Natural killer cell (primary cell): ENCODE measurements at regions not wholly inside any gene's neighbourhood (a gene's known extent, or its start where the extent isn't known, plus 50 kb on each side); places are given as distances from the start of the nearest gene placed in this dataset.
A peak's percentile ranks its signal among the peaks of the same experiment; 100 is the strongest.
"Not testable (repeated sequence)": the region's sequence is repeated elsewhere in the genome, so short reads cannot be mapped to it uniquely, and the experiment has no call there.

Experiments
- ATAC-seq, 3 donors: fragments of 150-1000 bp in 2 of 3; fragments of 200-7000 bp in 1 of 3; cut with Tn5 transposase; 1 replicate in 1 of 3; 2 replicates in 2 of 3; pipeline ENCODE4 v1.10.0; 2021; ENCODE audit warnings: mild to moderate bottlenecking in 2 of 3, moderate library complexity in 2 of 3
- DNase-seq, 2 donors: peaks; one replicate each; pipeline versions ENCODE4 v3.0.0 to v3.0.0-alpha.2; 2013 to 2021; ENCODE audit warnings: mixed read lengths in 1 of 2
- H3K27ac ChIP-seq: one replicate; pipeline ENCODE4 v1.5.1; 2013; ENCODE audit warnings: mild to moderate bottlenecking, low read length
- H3K27me3 ChIP-seq: one replicate; pipeline ENCODE4 v1.6.1; 2013; ENCODE audit warnings: low read length; ENCODE audit not compliant: control insufficient read depth, insufficient read depth
- H3K36me3 ChIP-seq: one replicate; pipeline ENCODE4 v1.6.1; 2013; ENCODE audit warnings: low read length; ENCODE audit not compliant: control insufficient read depth, insufficient read depth
- H3K4me1 ChIP-seq: one replicate; pipeline ENCODE4 v1.6.1; 2013; ENCODE audit warnings: low read length; ENCODE audit not compliant: control insufficient read depth, insufficient read depth
- H3K4me3 ChIP-seq: one replicate; pipeline ENCODE4 v1.5.1; 2013; ENCODE audit warnings: low read length
- H3K9me3 ChIP-seq: one replicate; pipeline ENCODE4 v1.6.1; 2013; ENCODE audit warnings: low read length; ENCODE audit not compliant: control insufficient read depth, insufficient read depth
- H3K27ac Mint-ChIP-seq, 2 donors: one replicate each; pipeline ENCODE4 v1.8.0; 2022; ENCODE audit warnings: mild to moderate bottlenecking in 2 of 2, mixed read lengths in 2 of 2, moderate library complexity in 1 of 2
- H3K27me3 Mint-ChIP-seq, 2 donors: one replicate each; pipeline ENCODE4 v1.8.0; 2022; ENCODE audit warnings: low read depth in 2 of 2, mixed read lengths in 2 of 2
- H3K36me3 Mint-ChIP-seq: one replicate; pipeline ENCODE4 v1.8.0; 2022; ENCODE audit warnings: mixed read lengths
- H3K4me1 Mint-ChIP-seq, 2 donors: one replicate each; pipeline ENCODE4 v1.8.0; 2022; ENCODE audit warnings: mixed read lengths in 2 of 2
- H3K4me3 Mint-ChIP-seq: one replicate; pipeline ENCODE4 v1.8.0; 2022; ENCODE audit warnings: mild to moderate bottlenecking, moderate library complexity, mixed read lengths
- H3K9me3 Mint-ChIP-seq, 2 donors: one replicate each; pipeline ENCODE4 v1.8.0; 2022; ENCODE audit warnings: mixed read lengths in 2 of 2
- WGBS: methylation state at CpG from one replicate; pipeline ENCODE4 v1.1.7; 2013; ENCODE audit warnings: missing lambda C conversion rate; ENCODE audit not compliant: insufficient coverage; 5-methylcytosine and 5-hydroxymethylcytosine counted together
- intact Hi-C: fragments of 100-400 bp; cut with micrococcal nuclease; formaldehyde crosslinking; loops from one replicate; pipeline ENCODE4 v1.14.2; 2022
- TF ChIP-seq, protein P1 (sequence below): fragments of 200-600 bp; IDR thresholded peaks from one replicate; pipeline ENCODE4 v1.8.0; 2022; ENCODE audit warnings: antibody characterized with exemption

DNA sequence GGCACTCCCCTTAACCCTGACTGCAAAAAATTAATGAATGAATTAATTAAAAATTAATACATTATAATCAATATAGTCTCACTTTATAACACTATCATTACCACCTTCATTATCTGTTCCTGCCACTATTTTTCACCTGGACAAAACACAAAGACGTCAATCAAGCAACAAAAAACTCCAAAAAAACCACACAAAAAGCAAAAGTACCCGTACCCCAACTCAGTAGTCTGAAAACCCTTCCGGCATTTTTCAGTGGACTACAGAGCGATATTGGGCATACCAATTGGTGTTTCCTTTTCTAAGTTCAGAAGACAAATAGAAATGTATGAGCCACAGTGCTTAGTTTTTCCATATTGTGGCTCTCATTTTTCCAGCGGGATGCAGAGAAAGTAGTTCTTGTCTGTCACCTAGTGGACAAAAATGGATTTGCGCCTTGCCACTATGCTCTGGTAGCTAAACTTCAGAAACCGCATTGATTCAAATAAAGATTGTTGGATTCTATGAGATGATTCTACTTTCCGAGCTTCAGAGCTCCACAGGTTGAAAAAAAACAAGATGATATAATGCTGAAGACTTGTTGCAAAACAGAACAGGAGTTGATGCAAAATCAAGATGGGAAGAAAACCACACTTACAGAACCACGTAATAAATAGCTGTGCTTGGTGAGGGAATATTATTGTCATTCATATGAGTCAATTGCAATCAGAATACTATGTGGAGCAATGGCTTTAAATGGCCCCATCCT is 50.6 kb upstream of the ITGB1 start:
- Mint-ChIP-seq H3K9me3 (no peaks in the 10 kb centered on the region), H3K4me3 (peak overlapping the region; percentile 75), H3K27ac (peak overlapping the region; percentile 71 to 83), H3K4me1 (peaks cover 52% of the 10 kb centered on the region in 2 donors), H3K27me3 (no peaks in the 10 kb centered on the region), H3K36me3 (no peaks in the 10 kb centered on the region)
- H3K4me3 ChIP-seq = no peak overlapping the region
- no peak overlapping the region for H3K27ac ChIP-seq
- peak; percentile 33 to 62 (median 45) for ATAC-seq
- WGBS = 7% methylated on average over 8 of the region's 9 CpGs
- H3K9me3 ChIP-seq = no peaks in the 10 kb centered on the region
- H3K36me3 ChIP-seq = no peaks in the 10 kb centered on the region
- no peaks in the 10 kb centered on the region for H3K27me3 ChIP-seq
- peaks cover 37% of the 10 kb centered on the region for H3K4me1 ChIP-seq
- DNase-seq = peak in 1 of 2 donors; percentile 86
- TF ChIP-seq, protein P1, sequence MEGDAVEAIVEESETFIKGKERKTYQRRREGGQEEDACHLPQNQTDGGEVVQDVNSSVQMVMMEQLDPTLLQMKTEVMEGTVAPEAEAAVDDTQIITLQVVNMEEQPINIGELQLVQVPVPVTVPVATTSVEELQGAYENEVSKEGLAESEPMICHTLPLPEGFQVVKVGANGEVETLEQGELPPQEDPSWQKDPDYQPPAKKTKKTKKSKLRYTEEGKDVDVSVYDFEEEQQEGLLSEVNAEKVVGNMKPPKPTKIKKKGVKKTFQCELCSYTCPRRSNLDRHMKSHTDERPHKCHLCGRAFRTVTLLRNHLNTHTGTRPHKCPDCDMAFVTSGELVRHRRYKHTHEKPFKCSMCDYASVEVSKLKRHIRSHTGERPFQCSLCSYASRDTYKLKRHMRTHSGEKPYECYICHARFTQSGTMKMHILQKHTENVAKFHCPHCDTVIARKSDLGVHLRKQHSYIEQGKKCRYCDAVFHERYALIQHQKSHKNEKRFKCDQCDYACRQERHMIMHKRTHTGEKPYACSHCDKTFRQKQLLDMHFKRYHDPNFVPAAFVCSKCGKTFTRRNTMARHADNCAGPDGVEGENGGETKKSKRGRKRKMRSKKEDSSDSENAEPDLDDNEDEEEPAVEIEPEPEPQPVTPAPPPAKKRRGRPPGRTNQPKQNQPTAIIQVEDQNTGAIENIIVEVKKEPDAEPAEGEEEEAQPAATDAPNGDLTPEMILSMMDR = peak; percentile 100
- intact Hi-C loops = loop anchor here (1.0 to 5.0 kb wide), 6 partner anchors 28 to 356 kb away; partner anchors contain the start of gene ITGB1

- H3K36me3 ChIP-seq, H3K9me3 ChIP-seq, H3K9me3 Mint-ChIP-seq, H3K27ac Mint-ChIP-seq, DNase-seq, H3K27me3 ChIP-seq, H3K27ac ChIP-seq, H3K36me3 Mint-ChIP-seq, H3K4me3 Mint-ChIP-seq, ATAC-seq, H3K27me3 Mint-ChIP-seq, H3K4me3 ChIP-seq: not testable (repeated sequence)
- peaks cover 52 to 54% of the 10 kb centered on the region in 2 donors for H3K4me1 Mint-ChIP-seq
- 93% methylated on average over 8 of the region's 9 CpGs for WGBS
- H3K4me1 ChIP-seq = peaks cover 37% of the 10 kb centered on the region
- intact Hi-C loops = loop anchor here (1.0 to 5.0 kb wide), 6 partner anchors 27 to 356 kb away; partner anchors contain the start of gene ITGB1
Measured at GRCh38 chr10:33007731-33008381, 49.8 kb upstream of the ITGB1 start.
